ENCODE measurements at regions not wholly inside any gene's neighbourhood (a gene's known extent, or its start where the extent isn't known, plus 50 kb on each side); places are given as distances from the start of the nearest gene placed in this dataset.

DNA sequence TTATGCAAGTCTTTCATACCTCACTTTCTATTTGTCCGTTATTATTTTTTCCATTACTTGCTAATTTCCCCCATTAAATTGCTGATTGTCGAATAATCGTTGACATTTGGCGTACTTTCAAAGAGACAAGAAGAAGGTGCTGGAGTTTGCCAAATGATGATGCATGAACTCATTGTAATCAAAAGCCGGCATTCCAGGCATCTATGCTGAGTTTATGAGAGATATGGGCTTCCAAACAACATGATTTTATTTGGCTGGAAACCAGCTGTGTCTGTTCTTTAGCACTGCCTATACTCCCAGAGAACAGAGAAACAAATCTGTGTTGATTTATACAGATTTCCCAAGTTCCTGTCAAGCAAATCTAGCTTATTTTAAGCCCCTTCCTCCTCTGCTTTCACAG lies 80.8 kb upstream of the RPS6KA3 start:
- no peak overlapping the region for H2AFZ ChIP-seq (ENCODE audit: low read depth, low read length)
- H3K4me2 ChIP-seq (ENCODE audit: insufficient read depth, low read length) = no peak overlapping the region
- H4K20me1 ChIP-seq (replicated peaks; ENCODE audit: control insufficient read depth, insufficient read depth, low read length) = no peaks in the 10 kb centered on the region
- H3K36me3 ChIP-seq (ENCODE audit: control insufficient read depth, insufficient read depth, low read length) = no peaks in the 10 kb centered on the region
- BruUV-seq (replicated peaks) = no TSS peak
- H3K27me3 ChIP-seq (ENCODE audit: control insufficient read depth in 2 of 2, insufficient read depth in 2 of 2, low read length in 2 of 2) = no peaks in the 10 kb centered on the region; a peak in 1 of 5 replicates
- POLR2A ChIA-PET = no interaction called here
- intact Hi-C loops (cut with micrococcal nuclease) (no loop called here), in situ Hi-C loops (cut with MboI) (no loop called here)
- FAIRE-seq (no peak), ATAC-seq (no peak), DNase-seq (ENCODE audit: extremely low read depth in 1 of 4, low spot score in 3 of 4) (no peak)
- no peak overlapping the region for H3K4me3 ChIP-seq
- CTCF ChIA-PET (ENCODE audit: low intra/inter-chr PET ratio) = no interaction called here
- no peak overlapping the region for H3K27ac ChIP-seq (ENCODE audit: extremely low read depth, low read depth, low read length)
- H3K9me3 ChIP-seq (replicated peaks; ENCODE audit: control insufficient read depth, insufficient read depth, low read depth, low read length) = no peaks in the 10 kb centered on the region
- WGBS (ENCODE audit: insufficient coverage, low coverage, missing lambda C conversion rate) = 0% methylated on average over 5 of the region's 5 CpGs
- H3K9ac ChIP-seq (ENCODE audit: insufficient read depth in 1 of 2, low read depth in 2 of 2, low read length in 2 of 2) = no peak overlapping the region
- H3K9me1 ChIP-seq (ENCODE audit: control insufficient read depth, insufficient read depth, low read length) = no peaks in the 10 kb centered on the region
- no peaks in the 10 kb centered on the region for H3K4me1 ChIP-seq (replicated peaks in 1 of 2; ENCODE audit: control insufficient read depth in 2 of 2, insufficient read depth in 2 of 2, low read length in 2 of 2)
- H3K79me2 ChIP-seq (ENCODE audit: control insufficient read depth, insufficient read depth, low read length) = no peaks in the 10 kb centered on the region
- TF ChIP-seq HMG20A (CRISPR knock-in tag; conservative IDR thresholded peaks at IDR 0.05) (no peak), KHSRP (IDR thresholded peaks at IDR 0.05) (no peak), SMAD4 (CRISPR knock-in tag; conservative IDR thresholded peaks at IDR 0.05) (no peak)
- TF ChIP-seq, protein P1, sequence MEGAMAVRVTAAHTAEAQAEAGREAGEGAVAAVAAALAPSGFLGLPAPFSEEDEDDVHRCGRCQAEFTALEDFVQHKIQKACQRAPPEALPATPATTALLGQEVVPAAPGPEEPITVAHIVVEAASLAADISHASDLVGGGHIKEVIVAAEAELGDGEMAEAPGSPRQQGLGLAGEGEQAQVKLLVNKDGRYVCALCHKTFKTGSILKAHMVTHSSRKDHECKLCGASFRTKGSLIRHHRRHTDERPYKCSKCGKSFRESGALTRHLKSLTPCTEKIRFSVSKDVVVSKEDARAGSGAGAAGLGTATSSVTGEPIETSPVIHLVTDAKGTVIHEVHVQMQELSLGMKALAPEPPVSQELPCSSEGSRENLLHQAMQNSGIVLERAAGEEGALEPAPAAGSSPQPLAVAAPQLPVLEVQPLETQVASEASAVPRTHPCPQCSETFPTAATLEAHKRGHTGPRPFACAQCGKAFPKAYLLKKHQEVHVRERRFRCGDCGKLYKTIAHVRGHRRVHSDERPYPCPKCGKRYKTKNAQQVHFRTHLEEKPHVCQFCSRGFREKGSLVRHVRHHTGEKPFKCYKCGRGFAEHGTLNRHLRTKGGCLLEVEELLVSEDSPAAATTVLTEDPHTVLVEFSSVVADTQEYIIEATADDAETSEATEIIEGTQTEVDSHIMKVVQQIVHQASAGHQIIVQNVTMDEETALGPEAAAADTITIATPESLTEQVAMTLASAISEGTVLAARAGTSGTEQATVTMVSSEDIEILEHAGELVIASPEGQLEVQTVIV (CRISPR knock-in tag; IDR thresholded peaks at IDR 0.05; ENCODE audit: borderline replicate concordance) = no peak
- TF ChIP-seq, protein P2, sequence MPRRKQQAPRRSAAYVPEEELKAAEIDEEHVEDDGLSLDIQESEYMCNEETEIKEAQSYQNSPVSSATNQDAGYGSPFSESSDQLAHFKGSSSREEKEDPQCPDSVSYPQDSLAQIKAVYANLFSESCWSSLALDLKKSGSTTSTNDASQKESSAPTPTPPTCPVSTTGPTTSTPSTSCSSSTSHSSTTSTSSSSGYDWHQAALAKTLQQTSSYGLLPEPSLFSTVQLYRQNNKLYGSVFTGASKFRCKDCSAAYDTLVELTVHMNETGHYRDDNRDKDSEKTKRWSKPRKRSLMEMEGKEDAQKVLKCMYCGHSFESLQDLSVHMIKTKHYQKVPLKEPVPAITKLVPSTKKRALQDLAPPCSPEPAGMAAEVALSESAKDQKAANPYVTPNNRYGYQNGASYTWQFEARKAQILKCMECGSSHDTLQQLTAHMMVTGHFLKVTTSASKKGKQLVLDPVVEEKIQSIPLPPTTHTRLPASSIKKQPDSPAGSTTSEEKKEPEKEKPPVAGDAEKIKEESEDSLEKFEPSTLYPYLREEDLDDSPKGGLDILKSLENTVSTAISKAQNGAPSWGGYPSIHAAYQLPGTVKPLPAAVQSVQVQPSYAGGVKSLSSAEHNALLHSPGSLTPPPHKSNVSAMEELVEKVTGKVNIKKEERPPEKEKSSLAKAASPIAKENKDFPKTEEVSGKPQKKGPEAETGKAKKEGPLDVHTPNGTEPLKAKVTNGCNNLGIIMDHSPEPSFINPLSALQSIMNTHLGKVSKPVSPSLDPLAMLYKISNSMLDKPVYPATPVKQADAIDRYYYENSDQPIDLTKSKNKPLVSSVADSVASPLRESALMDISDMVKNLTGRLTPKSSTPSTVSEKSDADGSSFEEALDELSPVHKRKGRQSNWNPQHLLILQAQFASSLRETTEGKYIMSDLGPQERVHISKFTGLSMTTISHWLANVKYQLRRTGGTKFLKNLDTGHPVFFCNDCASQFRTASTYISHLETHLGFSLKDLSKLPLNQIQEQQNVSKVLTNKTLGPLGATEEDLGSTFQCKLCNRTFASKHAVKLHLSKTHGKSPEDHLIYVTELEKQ (CRISPR knock-in tag; IDR thresholded peaks at IDR 0.05) = no peak
- TF ChIP-seq, protein P3, sequence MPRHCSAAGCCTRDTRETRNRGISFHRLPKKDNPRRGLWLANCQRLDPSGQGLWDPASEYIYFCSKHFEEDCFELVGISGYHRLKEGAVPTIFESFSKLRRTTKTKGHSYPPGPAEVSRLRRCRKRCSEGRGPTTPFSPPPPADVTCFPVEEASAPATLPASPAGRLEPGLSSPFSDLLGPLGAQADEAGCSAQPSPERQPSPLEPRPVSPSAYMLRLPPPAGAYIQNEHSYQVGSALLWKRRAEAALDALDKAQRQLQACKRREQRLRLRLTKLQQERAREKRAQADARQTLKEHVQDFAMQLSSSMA (CRISPR knock-in tag; IDR thresholded peaks at IDR 0.05) = no peak
- TF ChIP-seq, protein P4, sequence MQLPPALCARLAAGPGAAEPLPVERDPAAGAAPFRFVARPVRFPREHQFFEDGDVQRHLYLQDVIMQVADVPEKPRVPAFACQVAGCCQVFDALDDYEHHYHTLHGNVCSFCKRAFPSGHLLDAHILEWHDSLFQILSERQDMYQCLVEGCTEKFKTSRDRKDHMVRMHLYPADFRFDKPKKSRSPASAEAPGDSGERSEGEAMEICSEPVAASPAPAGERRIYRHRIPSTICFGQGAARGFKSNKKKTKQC (CRISPR knock-in tag; IDR thresholded peaks at IDR 0.05) = no peak

All from K562 (cell line).